8988T (cell line): ENCODE measurements at regions not wholly inside any gene's neighbourhood (a gene's known extent, or its start where the extent isn't known, plus 50 kb on each side); places are given as distances from the start of the nearest gene placed in this dataset.
"Not testable (repeated sequence)": the region's sequence is repeated elsewhere in the genome, so short reads cannot be mapped to it uniquely, and the experiment has no call there.

Experiments used
- DNase-seq: peaks from one replicate; pipeline ENCODE4 v3.0.0; 2011

GRCh38 chrX:116863029-116863428 lies 400.3 kb upstream of the CT83 start:
- DNase-seq: no peak

- no peak for DNase-seq
Measured at GRCh38 chrX:116862340-116862739, 399.6 kb upstream of the CT83 start.

- DNase-seq: no peak
Measured at GRCh38 chrX:116841290-116841689, 378.5 kb upstream of the CT83 start.

GRCh38 chrX:116827063-116827462 lies 364.3 kb upstream of the CT83 start:
- no peak for DNase-seq

- DNase-seq: no peak
Measured at GRCh38 chrX:116824785-116825184, 362.0 kb upstream of the CT83 start.

GRCh38 chrX:116823677-116824076 lies 360.9 kb upstream of the CT83 start:
- DNase-seq: no peak

- DNase-seq: no peak
Measured at GRCh38 chrX:116806288-116806802, 343.6 kb upstream of the CT83 start.

GRCh38 chrX:116801943-116802342 lies 339.2 kb upstream of the CT83 start:
- DNase-seq: no peak

- no peak for DNase-seq
Measured at GRCh38 chrX:116781926-116782325, 319.1 kb upstream of the CT83 start.

- DNase-seq: no peak
Measured at GRCh38 chrX:116757491-116757890, 294.7 kb upstream of the CT83 start.

- DNase-seq: no peak
Measured at GRCh38 chrX:116756958-116757357, 294.2 kb upstream of the CT83 start.

- no peak for DNase-seq
Measured at GRCh38 chrX:116749943-116750342, 287.2 kb upstream of the CT83 start.

GRCh38 chrX:116732214-116732613 lies 269.4 kb upstream of the CT83 start:
- DNase-seq: no peak

GRCh38 chrX:116726806-116727205 lies 264.0 kb upstream of the CT83 start:
- DNase-seq: no peak

- DNase-seq: no peak
Measured at GRCh38 chrX:116694046-116694445, 231.3 kb upstream of the CT83 start.

- DNase-seq: not testable (repeated sequence)
Measured at GRCh38 chrX:116679544-116679943, 216.8 kb upstream of the CT83 start.

- DNase-seq: no peak
Measured at GRCh38 chrX:116667346-116668134, 204.8 kb upstream of the CT83 start.

- no peak for DNase-seq
Measured at GRCh38 chrX:116657071-116657470, 194.3 kb upstream of the CT83 start.

GRCh38 chrX:116628464-116628863 lies 165.7 kb upstream of the CT83 start:
- DNase-seq: no peak

GRCh38 chrX:116618546-116618945 lies 155.8 kb upstream of the CT83 start:
- DNase-seq: no peak

- DNase-seq: no peak
Measured at GRCh38 chrX:116607776-116608175, 145.0 kb upstream of the CT83 start.

- DNase-seq: no peak
Measured at GRCh38 chrX:116605576-116605975, 142.8 kb upstream of the CT83 start.

GRCh38 chrX:116596010-116596409 lies 133.2 kb upstream of the CT83 start:
- DNase-seq: no peak
